SIG-M5 treated with dmso at 0.1 percent for 504 hours (cell line): ENCODE measurements at regions not wholly inside any gene's neighbourhood (a gene's known extent, or its start where the extent isn't known, plus 50 kb on each side); places are given as distances from the start of the nearest gene placed in this dataset.
"Not testable (repeated sequence)": the region's sequence is repeated elsewhere in the genome, so short reads cannot be mapped to it uniquely, and the experiment has no call there.

ENCODE experiments used
- DNase-seq: peaks from one replicate; lab custom pipeline; 2025; ENCODE audit not compliant: unreplicated experiment; lab: John Stamatoyannopoulos, UW

- no peak for DNase-seq
These were observed 125.6 kb upstream of the PPP1R26 start for GRCh38 chr9:135353935-135354334.

- no peak for DNase-seq
These were observed 124.0 kb upstream of the PPP1R26 start for GRCh38 chr9:135355521-135356011.

- DNase-seq, result no peak
These were observed 123.6 kb upstream of the PPP1R26 start for GRCh38 chr9:135356021-135356420.

GRCh38 chr9:135356796-135357195 lies 122.8 kb upstream of the PPP1R26 start:
- no peak for DNase-seq

DNA sequence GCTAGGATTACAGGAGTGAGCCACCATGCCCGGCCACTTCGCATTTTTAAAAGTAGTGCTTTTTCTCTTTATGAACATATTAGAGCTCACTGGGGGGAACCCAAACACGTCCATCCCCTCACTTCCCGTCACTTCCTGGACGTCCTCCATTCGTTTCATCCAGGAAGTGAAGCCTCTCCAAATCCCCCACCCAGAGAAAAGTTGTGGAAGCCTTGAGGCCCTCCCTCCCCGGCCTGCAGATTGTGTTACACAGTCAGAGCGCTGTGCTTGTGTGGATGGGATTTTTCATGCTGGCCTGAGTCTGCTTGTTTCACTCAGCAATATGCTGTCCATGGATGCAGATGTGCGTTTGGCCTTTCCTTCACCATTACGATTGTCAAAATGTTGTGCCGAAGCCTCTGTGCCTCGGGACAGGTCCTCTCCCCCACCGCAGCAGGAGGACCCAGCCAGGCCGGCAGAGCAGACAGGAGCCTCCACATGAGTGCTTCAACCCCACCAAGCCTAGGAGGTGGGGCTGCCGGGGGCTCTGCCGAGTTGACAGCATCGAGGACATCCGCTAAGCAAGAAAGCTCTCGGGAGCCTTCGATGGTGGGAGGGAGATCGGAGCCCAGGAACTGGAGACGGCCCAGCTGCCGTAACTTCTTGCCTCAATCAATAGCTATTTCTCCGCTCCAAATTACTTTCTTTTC lies 121.6 kb upstream of the PPP1R26 start:
- DNase-seq, result no peak

- no peak for DNase-seq
These were observed 121.0 kb upstream of the PPP1R26 start for GRCh38 chr9:135358552-135358940.

DNA sequence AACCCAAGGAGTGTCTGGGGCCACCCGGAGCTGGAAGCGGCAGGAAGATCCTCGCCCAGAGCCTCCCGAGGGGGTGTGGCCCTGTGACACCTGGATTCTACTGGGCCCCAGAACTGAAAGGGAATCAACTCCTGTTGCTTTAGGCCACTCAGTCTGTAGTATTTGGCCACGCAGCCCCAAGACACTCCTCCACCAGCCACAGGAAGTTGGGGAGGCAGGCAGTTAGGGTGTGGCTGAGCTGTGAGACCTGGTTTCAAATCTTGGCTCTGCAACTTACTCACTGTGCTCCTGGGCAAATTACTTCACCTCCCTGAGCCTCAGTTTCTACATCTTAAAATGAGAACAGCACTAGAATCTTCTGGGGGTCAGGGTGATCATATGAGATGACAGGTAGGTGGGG lies 119.8 kb upstream of the PPP1R26 start:
- no peak for DNase-seq

DNA sequence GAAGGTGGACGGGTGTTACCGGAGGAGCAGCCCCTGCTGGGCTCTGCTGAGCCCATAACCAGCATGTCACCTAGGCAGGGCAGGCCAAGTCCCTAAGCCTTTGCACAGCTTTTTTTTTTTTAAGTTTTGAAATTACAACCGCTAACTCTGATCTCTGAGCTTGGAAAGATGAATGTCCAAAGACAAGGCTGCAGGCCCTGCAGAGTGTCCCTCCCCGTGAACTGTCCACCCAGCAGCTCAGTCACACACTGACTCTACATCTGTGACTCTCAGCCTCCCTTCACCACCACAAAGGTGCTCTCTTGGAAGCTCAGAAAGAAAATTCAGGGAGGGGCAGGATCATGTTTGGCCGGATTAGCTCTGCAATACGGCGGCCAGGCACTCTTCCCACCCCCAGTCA lies 119.0 kb upstream of the PPP1R26 start:
- no peak for DNase-seq

DNA sequence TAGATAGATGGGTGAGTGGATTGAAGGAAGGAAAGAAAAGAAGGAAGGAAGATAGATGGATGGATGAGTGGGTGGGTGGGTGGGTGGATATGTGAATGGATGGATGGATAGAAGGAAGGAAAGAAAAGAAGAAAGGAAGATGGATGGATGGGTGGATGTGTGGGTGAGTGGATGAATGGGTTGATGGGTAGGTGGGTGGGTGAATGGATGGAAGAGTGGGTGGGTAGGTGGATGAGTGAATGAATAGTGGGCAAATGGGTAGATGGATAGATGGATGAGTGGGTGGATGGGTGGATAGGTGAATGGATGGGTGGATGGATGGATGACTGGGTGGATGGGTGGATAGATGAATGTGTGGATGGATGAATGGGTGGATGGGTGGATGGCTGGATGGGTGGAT lies 117.9 kb upstream of the PPP1R26 start:
- not testable (repeated sequence) for DNase-seq

DNA sequence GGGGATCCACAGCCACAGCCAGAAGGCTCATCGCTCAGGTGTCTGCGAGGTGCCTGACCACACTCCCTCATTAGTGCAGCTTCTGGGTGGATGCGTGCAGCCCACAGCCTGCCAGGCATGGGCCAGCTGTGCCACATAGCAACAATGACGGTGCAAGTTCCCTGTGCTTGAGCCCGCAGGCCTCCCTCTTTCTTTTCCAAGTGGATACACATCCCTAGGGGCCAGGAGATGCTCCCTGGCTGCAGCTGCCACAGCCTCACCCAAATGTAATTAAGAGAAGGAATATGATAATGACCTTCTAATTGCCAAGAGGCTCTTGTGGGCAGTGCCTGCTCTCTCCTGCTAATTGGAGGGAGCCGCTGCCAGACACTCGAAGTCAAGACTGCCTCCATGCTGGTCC lies 116.0 kb upstream of the PPP1R26 start:
- DNase-seq, result no peak

GRCh38 chr9:135365013-135365768 lies 114.4 kb upstream of the PPP1R26 start:
- DNase-seq, result no peak

DNA sequence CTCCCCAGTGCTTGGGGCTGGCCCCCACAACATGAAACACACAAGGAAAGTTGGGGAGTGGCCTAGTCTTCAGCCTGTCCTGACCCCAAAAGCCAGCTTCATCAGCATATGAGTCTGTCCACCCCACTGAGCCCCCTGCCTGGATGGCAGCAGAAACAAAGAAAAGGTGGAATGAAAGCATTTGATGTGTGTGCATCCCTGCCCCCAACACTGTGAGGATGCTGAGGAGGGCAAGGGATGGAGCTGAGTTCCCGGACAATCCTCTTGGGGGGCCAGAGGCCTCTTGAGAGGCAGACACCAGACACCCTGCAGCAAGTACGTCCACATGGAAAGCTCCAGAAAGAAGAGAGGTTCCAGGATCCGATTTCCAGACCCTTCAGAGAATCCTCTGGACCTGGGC lies 113.5 kb upstream of the PPP1R26 start:
- DNase-seq, result no peak

DNA sequence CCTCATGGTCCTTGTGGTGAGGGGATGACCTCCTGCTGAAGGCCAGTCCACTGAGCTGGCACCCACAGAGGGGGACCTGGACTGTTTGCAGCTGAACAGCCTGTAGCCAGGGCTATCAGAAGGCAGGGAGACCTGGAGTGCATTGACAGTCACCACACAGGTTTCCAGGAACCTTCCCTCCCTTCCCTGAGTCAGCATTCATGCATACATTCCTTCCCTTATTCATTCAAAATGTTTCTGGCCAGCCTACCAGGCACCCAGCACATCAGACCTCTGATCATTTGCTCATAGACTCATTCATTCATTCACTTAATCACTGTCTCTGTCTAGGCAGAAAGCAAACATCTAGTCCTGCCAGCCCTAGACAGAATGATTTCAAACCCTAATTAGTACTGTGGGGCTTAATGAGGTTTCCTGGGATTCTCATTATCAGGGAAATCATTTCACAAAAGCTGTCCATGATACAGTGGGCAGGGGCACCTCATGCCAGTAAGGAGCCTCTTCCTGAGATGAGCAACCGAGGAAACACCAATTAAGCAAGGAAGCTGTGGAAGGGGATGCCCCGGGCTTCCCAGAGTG lies 110.1 kb upstream of the PPP1R26 start:
- no peak for DNase-seq

GRCh38 chr9:135370411-135371375 lies 108.9 kb upstream of the PPP1R26 start:
- DNase-seq, result no peak

DNA sequence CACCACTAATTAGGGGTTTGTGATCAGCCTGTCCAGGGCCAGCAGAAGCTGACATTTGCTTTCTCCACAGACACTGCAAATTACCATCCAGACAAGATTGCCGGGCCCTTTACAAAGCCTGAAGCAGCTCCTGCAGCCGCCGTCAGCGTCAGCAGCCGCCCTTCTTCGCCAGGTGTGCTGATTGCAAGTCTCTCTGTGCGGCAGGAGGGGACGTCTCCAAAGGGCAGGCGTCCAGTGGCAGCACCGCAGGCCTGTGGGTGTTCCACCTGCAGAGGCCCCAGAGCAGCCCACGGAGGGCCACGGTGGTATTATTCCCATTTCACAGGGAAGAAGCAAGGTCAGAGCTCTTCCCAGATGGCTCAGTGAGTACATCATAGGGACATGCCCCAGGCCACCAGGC lies 108.0 kb upstream of the PPP1R26 start:
- no peak for DNase-seq

DNA sequence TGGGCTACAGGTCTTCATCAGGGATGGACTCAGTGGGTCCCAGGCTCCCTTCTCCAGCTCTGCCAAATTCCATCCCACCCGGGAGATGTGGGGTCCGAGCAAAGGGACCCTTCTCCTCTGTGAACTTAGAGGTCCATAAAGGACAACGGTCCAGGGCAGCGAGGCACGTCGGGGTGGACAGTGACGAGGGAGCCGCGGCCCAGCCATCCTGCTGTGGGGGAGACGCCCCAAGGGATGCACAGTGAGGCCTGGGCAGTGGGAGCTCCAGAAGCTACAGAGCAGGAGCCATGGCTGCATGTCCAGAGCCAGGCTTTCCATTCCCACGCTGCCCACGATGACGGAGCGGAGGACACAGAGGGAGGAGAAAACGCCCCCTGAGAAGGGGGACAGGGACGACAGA lies 107.5 kb upstream of the PPP1R26 start:
- DNase-seq, result no peak

DNA sequence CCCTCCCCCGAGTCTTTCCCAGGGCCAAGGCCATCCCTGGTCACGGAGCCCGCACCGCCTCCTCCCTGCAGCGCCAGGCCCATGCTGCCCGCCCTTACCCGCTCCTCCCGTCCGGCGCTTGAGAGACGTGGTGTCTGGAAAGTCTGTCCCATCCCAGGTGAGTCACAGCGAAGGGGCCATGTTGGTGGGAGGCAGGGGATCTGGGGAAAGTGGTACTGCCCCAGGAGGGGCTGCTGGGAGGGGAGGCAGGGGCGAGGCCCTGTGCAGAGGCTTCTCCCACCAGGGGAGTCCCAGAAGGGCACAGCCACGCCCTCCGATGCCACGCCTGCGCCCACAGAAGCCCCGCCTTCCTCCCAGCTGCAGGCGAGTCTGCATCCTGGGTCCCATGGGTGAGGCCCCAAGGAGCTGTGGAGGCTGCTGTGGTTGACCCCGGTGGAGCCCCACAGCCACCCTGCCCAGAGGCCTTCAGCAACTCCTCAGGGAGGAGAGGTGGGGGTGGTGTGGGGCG lies 107.0 kb upstream of the PPP1R26 start:
- DNase-seq, result no peak

- DNase-seq, result no peak
These were observed 106.4 kb upstream of the PPP1R26 start for GRCh38 chr9:135373151-135373685.

DNA sequence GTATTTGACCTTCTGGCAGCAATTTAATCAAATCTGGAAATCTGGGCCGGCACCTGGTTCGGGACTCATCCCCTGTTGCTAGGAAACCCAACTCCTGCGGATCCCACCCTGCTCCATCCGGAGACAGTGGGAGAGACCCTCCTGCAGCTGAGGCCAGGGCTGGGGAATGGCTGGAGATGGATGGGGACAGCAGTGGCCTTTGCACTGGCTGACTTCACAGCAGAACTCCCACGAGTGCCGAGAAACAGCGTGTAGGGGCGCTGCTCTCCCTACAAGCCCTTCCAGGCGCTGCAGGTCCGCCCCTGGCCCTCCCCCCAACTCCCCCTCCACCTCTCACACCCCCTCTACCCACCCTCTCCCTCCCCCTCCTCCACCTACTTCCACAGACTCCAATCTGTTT lies 105.8 kb upstream of the PPP1R26 start:
- DNase-seq, result no peak

- no peak for DNase-seq
These were observed 105.0 kb upstream of the PPP1R26 start for GRCh38 chr9:135374591-135374990.

- no peak for DNase-seq
These were observed 104.6 kb upstream of the PPP1R26 start for GRCh38 chr9:135375001-135375400.
